H1 (cell line): ENCODE measurements at regions not wholly inside any gene's neighbourhood (a gene's known extent, or its start where the extent isn't known, plus 50 kb on each side); places are given as distances from the start of the nearest gene placed in this dataset.

Source experiments
- CTCF ChIA-PET: fragments of 300-600 bp; sonication (Branson Sonifier 250); formaldehyde crosslinking; loops from one replicate; lab custom pipeline; 2021; ENCODE audit not compliant: partially characterized antibody; lab: Charles Lee
- POLR2A ChIA-PET: fragments of 300-600 bp; sonication (Branson Sonifier 250); formaldehyde crosslinking; loops from one replicate; lab custom pipeline; 2021; ENCODE audit warnings: inconsistent platforms; ENCODE audit not compliant: partially characterized antibody; lab: Charles Lee
- DNase-seq, 2 experiments: peaks; one replicate each; pipeline versions ENCODE4 v3.0.0 to v3.0.0-alpha.2; 2010 to 2022; ENCODE audit warnings: low spot score in 2 of 2, low read depth in 1 of 2, mixed read lengths in 1 of 2
- FAIRE-seq: peaks from 2 replicates; lab custom pipeline; 2011; peaks lifted over from hg19 to GRCh38; lab: Jason Lieb, UNC
- H2AFZ ChIP-seq: 2 replicates; pipeline ENCODE4 v1.8.1; 2012; ENCODE audit warnings: low read length, inconsistent platforms
- H2AK5ac ChIP-seq: 2 replicates; pipeline ENCODE4 v1.6.1; 2013; ENCODE audit warnings: low read depth, low read length
- H2BK120ac ChIP-seq: replicated peaks from 2 replicates; pipeline ENCODE3; 2013; ENCODE audit warnings: low read depth, low read length, inconsistent platforms
- H2BK12ac ChIP-seq: 2 replicates; pipeline ENCODE4 v1.6.1; 2013; ENCODE audit warnings: low read depth, low read length
- H2BK15ac ChIP-seq: 2 replicates; pipeline ENCODE4 v1.6.1; 2013; ENCODE audit warnings: low read length
- H2BK20ac ChIP-seq: 2 replicates; pipeline ENCODE4 v1.6.1; 2013; ENCODE audit warnings: low read length
- H2BK5ac ChIP-seq: 2 replicates; pipeline ENCODE4 v1.6.1; 2013; ENCODE audit warnings: low read depth, low read length
- H3K14ac ChIP-seq: 2 replicates; pipeline ENCODE4 v1.6.1; 2013; ENCODE audit warnings: inconsistent platforms; ENCODE audit not compliant: insufficient read length
- H3K18ac ChIP-seq: 2 replicates; pipeline ENCODE4 v1.6.1; 2013; ENCODE audit warnings: low read length; ENCODE audit errors: extremely low read depth
- H3K23ac ChIP-seq: 2 replicates; pipeline ENCODE4 v1.6.1; 2013; ENCODE audit warnings: inconsistent platforms; ENCODE audit not compliant: insufficient read length
- H3K23me2 ChIP-seq: 2 replicates; pipeline ENCODE4 v1.6.1; 2013; ENCODE audit warnings: low read depth, low read length
- H3K27ac ChIP-seq: 2 replicates; pipeline ENCODE4 v1.6.1; 2011; ENCODE audit warnings: low read depth, low read length, inconsistent platforms
- H3K27me3 ChIP-seq, 4 experiments: replicated peaks in 1 of 4; 1 replicate in 1 of 4; 2 replicates in 3 of 4; pipeline versions ENCODE4 v1.6.1 to v1.8.1; 2011 to 2013; ENCODE audit warnings: low read length in 3 of 4, mild to moderate bottlenecking in 3 of 4, inconsistent platforms in 2 of 4, mixed read lengths in 2 of 4, moderate library complexity in 1 of 4; ENCODE audit not compliant: control insufficient read depth in 3 of 4, insufficient read depth in 3 of 4; ENCODE audit errors: extremely low read depth in 1 of 4
- H3K36me3 ChIP-seq, 4 experiments: 2 replicates each; pipeline versions ENCODE4 v1.6.1 to v1.8.1; 2011 to 2013; ENCODE audit warnings: mild to moderate bottlenecking in 4 of 4, low read length in 3 of 4, moderate library complexity in 2 of 4, control low read depth in 1 of 4, inconsistent platforms in 1 of 4; ENCODE audit not compliant: insufficient read depth in 4 of 4, control insufficient read depth in 2 of 4
- H3K4ac ChIP-seq: replicated peaks from 2 replicates; pipeline ENCODE3; 2013; ENCODE audit warnings: low read length, low read depth, mixed read lengths, inconsistent platforms; ENCODE audit not compliant: insufficient read length
- H3K4me1 ChIP-seq, 4 experiments: replicated peaks in 1 of 4; 1 replicate in 1 of 4; 2 replicates in 3 of 4; pipeline versions ENCODE4 v1.6.1 to v1.8.1; 2011 to 2013; ENCODE audit warnings: low read length in 3 of 4, inconsistent platforms in 2 of 4, mixed read lengths in 1 of 4; ENCODE audit not compliant: insufficient read depth in 4 of 4, control insufficient read depth in 3 of 4
- H3K4me2 ChIP-seq, 2 experiments: 2 replicates each; pipeline versions ENCODE4 v1.6.1 to v1.8.1; 2011 to 2013; ENCODE audit warnings: low read depth in 2 of 2, low read length in 2 of 2, control low read depth in 1 of 2, inconsistent platforms in 1 of 2, mild to moderate bottlenecking in 1 of 2; ENCODE audit not compliant: insufficient read depth in 1 of 2
- H3K4me3 ChIP-seq, 4 experiments: fragments of 200-600, 300-600 bp in 1 of 4; sonication (generic), shearing (Covaris generic), sonication (Bioruptor Twin) in 1 of 4; 2 replicates each; pipeline versions ENCODE4 v1.5.1 to v1.8.1; 2011 to 2016; ENCODE audit warnings: low read length in 4 of 4, low read depth in 3 of 4, control low read depth in 2 of 4, inconsistent platforms in 2 of 4, mild to moderate bottlenecking in 2 of 4, mixed read lengths in 1 of 4, moderate library complexity in 1 of 4; ENCODE audit not compliant: insufficient read depth in 2 of 4; ENCODE audit errors: extremely low read depth in 1 of 4
- H3K56ac ChIP-seq: replicated peaks from 2 replicates; pipeline ENCODE3; 2013; ENCODE audit warnings: low read depth, mild to moderate bottlenecking, mixed read lengths, low read length, inconsistent platforms; ENCODE audit not compliant: insufficient read length
- H3K79me1 ChIP-seq: 2 replicates; pipeline ENCODE4 v1.6.1; 2013; ENCODE audit warnings: low read depth, low read length, control low read depth
- H3K79me2 ChIP-seq, 2 experiments: 2 replicates each; pipeline versions ENCODE4 v1.6.1 to v1.8.1; 2012 to 2013; ENCODE audit warnings: low read length in 2 of 2, mild to moderate bottlenecking in 2 of 2, inconsistent platforms in 1 of 2; ENCODE audit not compliant: insufficient read depth in 2 of 2, control insufficient read depth in 1 of 2
- H3K9ac ChIP-seq, 4 experiments: replicated peaks in 1 of 4; 1 replicate in 1 of 4; 2 replicates in 3 of 4; pipeline versions ENCODE4 v1.6.1 to v1.8.1; 2011 to 2013; ENCODE audit warnings: low read depth in 3 of 4, low read length in 3 of 4, control low read depth in 2 of 4, mild to moderate bottlenecking in 2 of 4, moderate library complexity in 2 of 4, inconsistent platforms in 1 of 4; ENCODE audit errors: extremely low read depth in 1 of 4
- H3K9me3 ChIP-seq, 2 experiments: 2 replicates each; pipeline versions ENCODE4 v1.6.1 to v1.8.1; 2012 to 2013; ENCODE audit warnings: mild to moderate bottlenecking in 2 of 2, moderate library complexity in 2 of 2, control low read depth in 1 of 2, inconsistent platforms in 1 of 2, low read depth in 1 of 2, low read length in 1 of 2, mixed read lengths in 1 of 2; ENCODE audit not compliant: insufficient read depth in 2 of 2
- H4K20me1 ChIP-seq, 2 experiments: replicated peaks in 1 of 2; 2 replicates each; pipeline versions ENCODE3 to v1.8.1; 2011 to 2013; ENCODE audit warnings: inconsistent platforms in 2 of 2, low read length in 2 of 2, mild to moderate bottlenecking in 1 of 2; ENCODE audit not compliant: insufficient read depth in 2 of 2, control insufficient read depth in 1 of 2
- H4K5ac ChIP-seq: 2 replicates; pipeline ENCODE4 v1.6.1; 2013; ENCODE audit warnings: low read length, low read depth, mixed read lengths, inconsistent platforms; ENCODE audit not compliant: insufficient read length
- H4K8ac ChIP-seq: 2 replicates; pipeline ENCODE4 v1.8.0; 2013; ENCODE audit warnings: mild to moderate bottlenecking, moderate library complexity, low read length, inconsistent platforms; ENCODE audit not compliant: insufficient read depth; ENCODE audit errors: extremely low read depth
- H4K91ac ChIP-seq: replicated peaks from 2 replicates; pipeline ENCODE3; 2013; ENCODE audit warnings: low read length, mixed read lengths, inconsistent platforms; ENCODE audit not compliant: insufficient read length
- TEAD4 ChIP-seq: IDR thresholded peaks from 2 replicates; pipeline ENCODE4 v1.6.1; 2012; ENCODE audit warnings: low read depth, low read length, inconsistent platforms, mixed read lengths
- WGBS, 2 experiments: shearing (Covaris generic) in 1 of 2; methylation state at CpG; one replicate each; pipeline versions ENCODE4 v1.1.6 to v1.1.7; 2013 to 2015; ENCODE audit warnings: low lambda C conversion rate in 2 of 2, mixed read lengths in 2 of 2, inconsistent platforms in 1 of 2, low coverage in 1 of 2, missing lambda C conversion rate in 1 of 2; ENCODE audit not compliant: insufficient replicate concordance in 2 of 2, insufficient coverage in 1 of 2, insufficient read length in 1 of 2; ENCODE audit errors: extremely low coverage in 1 of 2, missing lambda C conversion rate in 1 of 2; 5-methylcytosine and 5-hydroxymethylcytosine counted together

GRCh38 chr1:219771080-219771479 is 157.3 kb downstream of the SLC30A10 start:
- Histone ChIP-seq H3K56ac (no peak overlapping the region), H3K23me2 (no peaks in the 10 kb centered on the region), H3K14ac (no peak overlapping the region), H4K8ac (no peak overlapping the region), H3K18ac (no peak overlapping the region), H2AK5ac (no peak overlapping the region), H3K4ac (no peak overlapping the region), H3K9me3 (no peaks in the 10 kb centered on the region), H2BK120ac (no peak overlapping the region), H3K4me1 (no peaks in the 10 kb centered on the region), H4K5ac (no peak overlapping the region), H2BK15ac (no peak overlapping the region), H3K9ac (no peak overlapping the region), H2BK20ac (no peak overlapping the region), H3K79me2 (no peaks in the 10 kb centered on the region), H3K4me3 (no peak overlapping the region), H4K20me1 (no peaks in the 10 kb centered on the region), H3K23ac (no peak overlapping the region), H2BK12ac (no peak overlapping the region), H3K79me1 (no peaks in the 10 kb centered on the region), H3K27ac (no peak overlapping the region), H2BK5ac (no peak overlapping the region), H2AFZ (no peak overlapping the region), H3K36me3 (no peaks in the 10 kb centered on the region), H4K91ac (no peak overlapping the region), H3K4me2 (no peak overlapping the region), H3K27me3 (no peaks in the 10 kb centered on the region)
- DNase-seq (peak in 1 of 2 experiments; percentile 19), FAIRE-seq (no peak)
- WGBS, 2 experiments = 87% methylated on average over 3 of the region's 3 CpGs; no CpG with 5 or more reads in 1 of the 2 experiments
- ChIA-PET CTCF (interaction anchor here (1.6 kb wide), 1 partner anchor 103 kb away, joined by 4 read pairs; no protein-coding TSS in a partner anchor), POLR2A (no interaction called here)
- 0 out of 2 replicates have a peak, but pooled peaks have one; percentile 8 for TF ChIP-seq TEAD4
